GM12891 (cell line): ENCODE measurements at regions not wholly inside any gene's neighbourhood (a gene's known extent, or its start where the extent isn't known, plus 50 kb on each side); places are given as distances from the start of the nearest gene placed in this dataset.

Experiments used
- DNase-seq: peaks from one replicate; pipeline ENCODE4 v3.0.0; 2011; ENCODE audit warnings: low spot score; ENCODE audit not compliant: insufficient read length
- FAIRE-seq: peaks from 2 replicates; lab custom pipeline; 2011; peaks lifted over from hg19 to GRCh38; lab: Jason Lieb, UNC
- PAX5 ChIP-seq: IDR thresholded peaks from 2 replicates; pipeline ENCODE4 v1.6.1; 2011; ENCODE audit warnings: low read length, moderate library complexity, mild to moderate bottlenecking; ENCODE audit not compliant: insufficient read depth, severe bottlenecking
- POLR2A ChIP-seq: IDR thresholded peaks from 2 replicates; pipeline ENCODE4 v1.6.1; 2011; ENCODE audit warnings: low read depth, low read length, control low read depth
- POLR2AphosphoS5 ChIP-seq: IDR thresholded peaks from 2 replicates; pipeline ENCODE4 v1.6.1; 2011; ENCODE audit warnings: low read depth, low read length, control low read depth
- POU2F2 ChIP-seq: IDR thresholded peaks from 2 replicates; pipeline ENCODE4 v1.6.1; 2011; ENCODE audit warnings: low read depth, mild to moderate bottlenecking, control low read depth, low read length, moderate library complexity
- SPI1 ChIP-seq: IDR thresholded peaks from 2 replicates; pipeline ENCODE4 v1.6.1; 2011; ENCODE audit warnings: low read depth, low read length, control low read depth
- TAF1 ChIP-seq: IDR thresholded peaks from 2 replicates; pipeline ENCODE4 v1.6.1; 2011; ENCODE audit warnings: low read depth, low read length, control low read depth

GRCh38 chr13:74200081-74200480 lies 65.9 kb upstream of the KLF12 start:
- DNase-seq (no peak), FAIRE-seq (no peak)
- TF ChIP-seq POLR2AphosphoS5, result no peak
- no peak for TF ChIP-seq PAX5
- TF ChIP-seq TAF1, result no peak
- TF ChIP-seq SPI1, result no peak

- TF ChIP-seq SPI1, result no peak
- no peak for TF ChIP-seq POLR2AphosphoS5
- no peak for TF ChIP-seq PAX5
- no peak for TF ChIP-seq TAF1
- no peak for TF ChIP-seq POLR2A
- no peak for TF ChIP-seq POU2F2
- no peak for FAIRE-seq
- DNase-seq, result no peak
Observed at GRCh38 chr13:74197677-74198429, 63.6 kb upstream of the KLF12 start.

DNA sequence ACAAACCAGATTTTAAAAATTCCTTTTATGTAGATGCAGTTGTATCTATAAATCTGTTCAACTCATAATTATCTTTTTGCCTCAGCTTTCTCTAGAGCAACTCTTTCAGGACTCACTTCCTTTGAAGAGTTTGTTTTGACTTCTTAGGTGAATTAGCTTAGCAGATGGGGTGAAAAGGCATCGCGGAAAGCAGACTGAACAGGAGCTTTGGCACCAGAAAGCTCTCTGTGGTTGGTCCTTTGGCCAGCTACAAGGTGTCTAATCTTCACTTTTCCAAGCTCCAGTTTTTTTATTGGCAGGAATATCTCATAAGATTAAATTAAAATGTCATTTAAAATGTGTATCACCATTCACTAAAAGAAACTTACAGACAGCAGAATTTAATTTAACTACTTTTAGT lies 60.6 kb upstream of the KLF12 start:
- FAIRE-seq, result no peak
- DNase-seq, result no peak
- TF ChIP-seq PAX5 (no peak), POU2F2 (no peak), POLR2AphosphoS5 (no peak), POLR2A (no peak), SPI1 (no peak), TAF1 (no peak)

GRCh38 chr13:74193391-74193790 lies 59.2 kb upstream of the KLF12 start:
- no peak for TF ChIP-seq POLR2A
- TF ChIP-seq PAX5, result no peak
- TF ChIP-seq SPI1, result no peak
- no peak for TF ChIP-seq POU2F2
- TF ChIP-seq POLR2AphosphoS5, result no peak
- TF ChIP-seq TAF1, result no peak
- FAIRE-seq (no peak), DNase-seq (no peak)

GRCh38 chr13:74191410-74191809 lies 57.2 kb upstream of the KLF12 start:
- DNase-seq (no peak), FAIRE-seq (no peak)
- TF ChIP-seq SPI1 (no peak), POLR2A (no peak), PAX5 (no peak), POLR2AphosphoS5 (no peak), POU2F2 (no peak), TAF1 (no peak)

GRCh38 chr13:74190999-74191398 lies 56.8 kb upstream of the KLF12 start:
- FAIRE-seq, result no peak
- DNase-seq, result no peak

GRCh38 chr13:74187564-74187963 lies 53.4 kb upstream of the KLF12 start:
- TF ChIP-seq PAX5 (no peak), POLR2A (no peak), SPI1 (no peak), POLR2AphosphoS5 (no peak), POU2F2 (no peak), TAF1 (no peak)
- FAIRE-seq (no peak), DNase-seq (no peak)

More at GRCh38 chr13:74190999-74191398, 56.8 kb upstream of the KLF12 start:
- TF ChIP-seq SPI1 (no peak), POU2F2 (no peak), POLR2AphosphoS5 (no peak), TAF1 (no peak), POLR2A (no peak), PAX5 (no peak)

- TF ChIP-seq TAF1, result no peak
- no peak for TF ChIP-seq POLR2A
- no peak for TF ChIP-seq PAX5
- TF ChIP-seq POU2F2, result no peak
- TF ChIP-seq POLR2AphosphoS5, result no peak
- no peak for TF ChIP-seq SPI1
- FAIRE-seq (no peak), DNase-seq (no peak)
Observed at GRCh38 chr13:74184283-74184682, 50.1 kb upstream of the KLF12 start.
